ENCODE measurements at regions not wholly inside any gene's neighbourhood (a gene's known extent, or its start where the extent isn't known, plus 50 kb on each side); places are given as distances from the start of the nearest gene placed in this dataset.

- Mint-ChIP-seq H3K27ac (ENCODE audit: unreplicated experiment) (no peak overlapping the region), H3K9me3 (ENCODE audit: unreplicated experiment) (no peaks in the 10 kb centered on the region), H3K4me3 (ENCODE audit: unreplicated experiment) (no peak overlapping the region), H3K4me1 (ENCODE audit: low read depth, unreplicated experiment) (no peaks in the 10 kb centered on the region), H3K36me3 (ENCODE audit: unreplicated experiment) (no peaks in the 10 kb centered on the region), H3K27me3 (ENCODE audit: unreplicated experiment) (no peaks in the 10 kb centered on the region)
- TF ChIP-seq, protein P1, sequence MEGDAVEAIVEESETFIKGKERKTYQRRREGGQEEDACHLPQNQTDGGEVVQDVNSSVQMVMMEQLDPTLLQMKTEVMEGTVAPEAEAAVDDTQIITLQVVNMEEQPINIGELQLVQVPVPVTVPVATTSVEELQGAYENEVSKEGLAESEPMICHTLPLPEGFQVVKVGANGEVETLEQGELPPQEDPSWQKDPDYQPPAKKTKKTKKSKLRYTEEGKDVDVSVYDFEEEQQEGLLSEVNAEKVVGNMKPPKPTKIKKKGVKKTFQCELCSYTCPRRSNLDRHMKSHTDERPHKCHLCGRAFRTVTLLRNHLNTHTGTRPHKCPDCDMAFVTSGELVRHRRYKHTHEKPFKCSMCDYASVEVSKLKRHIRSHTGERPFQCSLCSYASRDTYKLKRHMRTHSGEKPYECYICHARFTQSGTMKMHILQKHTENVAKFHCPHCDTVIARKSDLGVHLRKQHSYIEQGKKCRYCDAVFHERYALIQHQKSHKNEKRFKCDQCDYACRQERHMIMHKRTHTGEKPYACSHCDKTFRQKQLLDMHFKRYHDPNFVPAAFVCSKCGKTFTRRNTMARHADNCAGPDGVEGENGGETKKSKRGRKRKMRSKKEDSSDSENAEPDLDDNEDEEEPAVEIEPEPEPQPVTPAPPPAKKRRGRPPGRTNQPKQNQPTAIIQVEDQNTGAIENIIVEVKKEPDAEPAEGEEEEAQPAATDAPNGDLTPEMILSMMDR (IDR thresholded peaks at IDR 0.05; ENCODE audit: partially characterized antibody, unreplicated experiment), result no peak
- DNase-seq, result no peak
Measured at GRCh38 chr12:20187456-20187855, 180.9 kb upstream of the PDE3A start.

DNA sequence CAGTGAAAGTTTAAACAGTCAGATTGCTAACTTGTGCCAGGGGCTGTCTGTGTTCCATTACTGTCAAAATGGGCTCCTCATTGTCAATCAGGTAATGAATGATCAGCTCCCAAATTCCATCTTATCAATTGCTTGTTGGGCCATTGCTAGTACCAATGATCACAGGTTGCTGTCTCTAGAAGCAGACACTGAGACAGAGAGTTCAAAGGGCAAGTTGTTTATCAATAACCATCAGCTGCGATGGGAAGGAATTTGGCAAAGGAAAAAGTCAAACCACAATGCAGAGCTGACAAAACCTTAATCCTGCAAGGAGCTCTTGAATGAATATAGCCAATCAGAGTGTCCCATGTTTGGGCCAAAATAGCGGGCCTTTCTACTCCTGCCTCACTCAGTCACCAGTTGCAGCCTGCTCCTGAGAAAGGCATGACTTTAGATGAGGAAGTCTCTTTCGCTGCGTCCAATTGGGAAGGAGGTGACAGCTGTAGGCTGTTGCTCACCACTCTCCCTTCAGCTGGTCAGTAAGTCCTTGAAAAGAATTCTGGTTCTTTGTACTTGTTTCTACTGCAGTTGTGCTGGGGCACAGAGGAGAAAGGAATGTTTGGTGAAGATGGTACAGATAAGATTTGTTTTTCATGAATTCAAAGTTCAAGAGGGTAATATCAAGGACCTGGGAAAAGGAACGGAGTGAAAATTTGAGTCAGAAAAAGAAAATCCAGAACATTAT lies 179.2 kb upstream of the PDE3A start:
- no peak overlapping the region for H3K4me3 Mint-ChIP-seq (ENCODE audit: unreplicated experiment)
- no peaks in the 10 kb centered on the region for H3K27me3 Mint-ChIP-seq (ENCODE audit: unreplicated experiment)
- H3K9me3 Mint-ChIP-seq (ENCODE audit: unreplicated experiment), result no peaks in the 10 kb centered on the region
- no peak overlapping the region for H3K27ac Mint-ChIP-seq (ENCODE audit: unreplicated experiment)
- DNase-seq, result no peak
- no peaks in the 10 kb centered on the region for H3K36me3 Mint-ChIP-seq (ENCODE audit: unreplicated experiment)
- H3K4me1 Mint-ChIP-seq (ENCODE audit: low read depth, unreplicated experiment), result no peaks in the 10 kb centered on the region
- TF ChIP-seq, protein P1 (IDR thresholded peaks at IDR 0.05; ENCODE audit: partially characterized antibody, unreplicated experiment), result no peak

DNA sequence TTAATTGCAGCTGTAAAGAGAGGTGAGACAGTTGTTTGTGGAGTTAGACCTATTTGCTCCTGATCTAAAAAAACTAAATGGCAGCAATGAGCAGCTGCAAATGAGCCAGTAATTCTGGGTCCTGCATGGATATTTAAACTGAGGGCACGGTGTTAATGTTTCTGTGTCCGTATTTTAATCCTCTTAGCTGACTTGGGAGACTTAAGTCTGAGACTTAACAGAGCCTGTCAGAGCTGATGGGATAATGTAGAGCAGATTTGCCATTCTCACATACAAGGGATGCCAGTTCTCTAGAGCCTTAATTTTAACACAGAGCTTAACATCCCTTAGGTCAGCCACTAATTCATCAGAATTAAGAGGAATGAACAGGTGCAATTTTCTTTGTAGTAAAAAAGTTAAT lies 178.6 kb upstream of the PDE3A start:
- TF ChIP-seq, protein P1 (IDR thresholded peaks at IDR 0.05; ENCODE audit: partially characterized antibody, unreplicated experiment), result no peak
- Mint-ChIP-seq H3K9me3 (ENCODE audit: unreplicated experiment) (no peaks in the 10 kb centered on the region), H3K36me3 (ENCODE audit: unreplicated experiment) (no peaks in the 10 kb centered on the region), H3K27ac (ENCODE audit: unreplicated experiment) (no peak overlapping the region), H3K4me3 (ENCODE audit: unreplicated experiment) (no peak overlapping the region), H3K4me1 (ENCODE audit: low read depth, unreplicated experiment) (no peaks in the 10 kb centered on the region), H3K27me3 (ENCODE audit: unreplicated experiment) (no peaks in the 10 kb centered on the region)
- DNase-seq, result no peak

GRCh38 chr12:20194171-20194570 lies 174.2 kb upstream of the PDE3A start:
- H3K36me3 Mint-ChIP-seq (ENCODE audit: unreplicated experiment), result no peaks in the 10 kb centered on the region
- H3K4me1 Mint-ChIP-seq (ENCODE audit: low read depth, unreplicated experiment), result no peaks in the 10 kb centered on the region
- no peaks in the 10 kb centered on the region for H3K9me3 Mint-ChIP-seq (ENCODE audit: unreplicated experiment)
- H3K4me3 Mint-ChIP-seq (ENCODE audit: unreplicated experiment), result no peak overlapping the region
- no peak overlapping the region for H3K27ac Mint-ChIP-seq (ENCODE audit: unreplicated experiment)
- no peak for DNase-seq
- TF ChIP-seq, protein P1 (IDR thresholded peaks at IDR 0.05; ENCODE audit: partially characterized antibody, unreplicated experiment), result no peak
- H3K27me3 Mint-ChIP-seq (ENCODE audit: unreplicated experiment), result no peaks in the 10 kb centered on the region

- H3K4me3 Mint-ChIP-seq (ENCODE audit: unreplicated experiment), result no peak overlapping the region
Measured at GRCh38 chr12:20196767-20197166, 171.6 kb upstream of the PDE3A start.

More at GRCh38 chr12:20196767-20197166, 171.6 kb upstream of the PDE3A start:
- DNase-seq, result no peak
- no peaks in the 10 kb centered on the region for H3K4me1 Mint-ChIP-seq (ENCODE audit: low read depth, unreplicated experiment)
- H3K27ac Mint-ChIP-seq (ENCODE audit: unreplicated experiment), result no peak overlapping the region
- H3K9me3 Mint-ChIP-seq (ENCODE audit: unreplicated experiment), result no peaks in the 10 kb centered on the region
- H3K36me3 Mint-ChIP-seq (ENCODE audit: unreplicated experiment), result no peaks in the 10 kb centered on the region
- TF ChIP-seq, protein P1 (IDR thresholded peaks at IDR 0.05; ENCODE audit: partially characterized antibody, unreplicated experiment), result no peak
- no peaks in the 10 kb centered on the region for H3K27me3 Mint-ChIP-seq (ENCODE audit: unreplicated experiment)
